ENCODE measurements at regions not wholly inside any gene's neighbourhood (a gene's known extent, or its start where the extent isn't known, plus 50 kb on each side); places are given as distances from the start of the nearest gene placed in this dataset.

DNA sequence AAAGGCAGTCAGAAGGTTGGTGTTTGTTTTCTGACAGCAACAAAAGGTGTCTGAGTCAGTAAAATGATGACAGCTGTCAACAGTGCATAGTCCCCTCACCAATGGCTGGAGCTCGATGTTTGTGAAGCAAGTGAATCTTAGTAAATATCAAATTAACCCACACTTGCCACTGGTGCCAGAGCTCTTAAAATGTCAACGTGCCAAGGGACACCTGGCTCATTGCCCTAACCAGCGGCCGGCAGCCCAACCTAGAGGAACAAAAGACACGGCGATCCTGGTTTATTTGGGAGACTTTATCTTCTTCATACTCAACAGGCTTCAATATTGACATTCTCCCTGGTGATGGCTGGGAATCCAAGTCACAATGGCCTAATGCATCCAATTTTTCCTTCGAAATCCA is 143.4 kb downstream of the CPEB2 start:
- TF ChIP-seq, protein P1, sequence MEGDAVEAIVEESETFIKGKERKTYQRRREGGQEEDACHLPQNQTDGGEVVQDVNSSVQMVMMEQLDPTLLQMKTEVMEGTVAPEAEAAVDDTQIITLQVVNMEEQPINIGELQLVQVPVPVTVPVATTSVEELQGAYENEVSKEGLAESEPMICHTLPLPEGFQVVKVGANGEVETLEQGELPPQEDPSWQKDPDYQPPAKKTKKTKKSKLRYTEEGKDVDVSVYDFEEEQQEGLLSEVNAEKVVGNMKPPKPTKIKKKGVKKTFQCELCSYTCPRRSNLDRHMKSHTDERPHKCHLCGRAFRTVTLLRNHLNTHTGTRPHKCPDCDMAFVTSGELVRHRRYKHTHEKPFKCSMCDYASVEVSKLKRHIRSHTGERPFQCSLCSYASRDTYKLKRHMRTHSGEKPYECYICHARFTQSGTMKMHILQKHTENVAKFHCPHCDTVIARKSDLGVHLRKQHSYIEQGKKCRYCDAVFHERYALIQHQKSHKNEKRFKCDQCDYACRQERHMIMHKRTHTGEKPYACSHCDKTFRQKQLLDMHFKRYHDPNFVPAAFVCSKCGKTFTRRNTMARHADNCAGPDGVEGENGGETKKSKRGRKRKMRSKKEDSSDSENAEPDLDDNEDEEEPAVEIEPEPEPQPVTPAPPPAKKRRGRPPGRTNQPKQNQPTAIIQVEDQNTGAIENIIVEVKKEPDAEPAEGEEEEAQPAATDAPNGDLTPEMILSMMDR (IDR thresholded peaks at IDR 0.05), result no peak

DNA sequence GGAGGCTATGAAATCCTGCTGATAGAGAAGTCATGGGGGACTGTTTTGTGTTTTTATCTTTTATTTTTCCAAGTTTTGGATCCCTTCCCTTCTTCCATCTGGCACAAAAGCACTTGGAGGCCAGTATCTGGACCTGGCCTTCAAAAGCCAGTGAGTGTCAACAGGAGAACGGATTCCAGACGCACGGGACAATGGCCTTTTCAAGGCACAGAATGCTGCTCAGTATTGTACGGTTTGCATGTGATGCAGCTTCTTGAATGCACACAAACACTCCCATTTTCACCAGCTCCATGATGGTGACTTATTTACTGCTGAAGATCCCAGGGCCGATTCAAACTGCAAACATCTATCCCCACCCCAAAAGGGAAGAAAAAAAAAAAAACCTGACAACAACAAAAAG is 145.4 kb downstream of the CPEB2 start:
- TF ChIP-seq, protein P1 (IDR thresholded peaks at IDR 0.05), result no peak

- TF ChIP-seq, protein P1 (IDR thresholded peaks at IDR 0.05), result no peak
Observed at GRCh38 chr4:15148199-15148598, 145.9 kb downstream of the CPEB2 start.

DNA sequence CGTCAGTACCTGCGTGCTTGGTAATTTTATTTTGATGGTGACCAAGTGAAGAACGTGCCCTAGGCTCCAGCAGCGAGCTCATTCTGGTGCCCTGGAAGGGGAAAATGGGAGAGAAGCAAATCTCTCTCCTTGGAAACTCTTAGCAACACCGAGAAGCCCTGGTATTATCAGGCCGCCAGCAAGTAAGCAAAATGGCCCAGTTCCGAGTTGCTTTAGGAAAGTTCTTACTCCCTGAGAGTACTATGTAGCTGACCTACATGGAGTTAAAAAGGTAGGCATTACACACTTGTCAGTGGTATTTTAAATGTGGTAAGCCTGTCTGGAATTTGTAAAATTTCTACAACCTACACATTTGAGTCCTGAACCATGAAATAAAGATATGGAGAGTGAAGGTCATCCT is 146.4 kb downstream of the CPEB2 start:
- TF ChIP-seq, protein P1 (IDR thresholded peaks at IDR 0.05), result no peak

- TF ChIP-seq, protein P1 (IDR thresholded peaks at IDR 0.05), result no peak
Observed at GRCh38 chr4:15149234-15149838, 147.1 kb downstream of the CPEB2 start.

- TF ChIP-seq, protein P1 (IDR thresholded peaks at IDR 0.05), result no peak
Observed at GRCh38 chr4:15149839-15150592, 147.7 kb downstream of the CPEB2 start.

- TF ChIP-seq, protein P1 (IDR thresholded peaks at IDR 0.05), result no peak
Observed at GRCh38 chr4:15150631-15151030, 148.3 kb downstream of the CPEB2 start.

Measured in LNCAP (cell line).